GM12873 (cell line): ENCODE measurements at regions not wholly inside any gene's neighbourhood (a gene's known extent, or its start where the extent isn't known, plus 50 kb on each side); places are given as distances from the start of the nearest gene placed in this dataset.

Source experiments
- CTCF ChIP-seq: IDR thresholded peaks from 2 replicates; pipeline ENCODE4 v1.5.1; 2012; ENCODE audit warnings: low read depth, mild to moderate bottlenecking, moderate library complexity, low read length, control low read depth; ENCODE audit not compliant: insufficient read depth; ENCODE audit errors: missing control alignments

GRCh38 chr3:177934001-177934891 is 602.0 kb upstream of the KCNMB2 start:
- no peak for TF ChIP-seq CTCF

GRCh38 chr3:177935047-177935446 is 601.2 kb upstream of the KCNMB2 start:
- TF ChIP-seq CTCF: no peak

GRCh38 chr3:177936721-177937120 is 599.5 kb upstream of the KCNMB2 start:
- TF ChIP-seq CTCF: no peak

- TF ChIP-seq CTCF: no peak
These were observed 593.3 kb upstream of the KCNMB2 start for GRCh38 chr3:177942911-177943310.

- TF ChIP-seq CTCF: no peak
These were observed 592.0 kb upstream of the KCNMB2 start for GRCh38 chr3:177944228-177944661.

GRCh38 chr3:177946048-177946447 is 590.2 kb upstream of the KCNMB2 start:
- TF ChIP-seq CTCF: no peak

GRCh38 chr3:177946497-177946896 is 589.7 kb upstream of the KCNMB2 start:
- TF ChIP-seq CTCF: no peak
